MM.1S (cell line): ENCODE measurements at regions not wholly inside any gene's neighbourhood (a gene's known extent, or its start where the extent isn't known, plus 50 kb on each side); places are given as distances from the start of the nearest gene placed in this dataset.

Experiments
- DNase-seq: peaks from one replicate; pipeline ENCODE4 v3.0.0-alpha.2; 2015
- H2AFZ ChIP-seq: fragments of 300-600 bp; sonication (generic); 2 replicates; pipeline ENCODE4 v1.6.0; 2016; ENCODE audit warnings: antibody characterized with exemption, low read length
- H3F3A ChIP-seq: fragments of 300-600 bp; sonication (generic); 2 replicates; pipeline ENCODE4 v1.6.1; 2016; ENCODE audit warnings: mild to moderate bottlenecking, antibody characterized with exemption, low read length, moderate library complexity, mixed read lengths; ENCODE audit not compliant: insufficient read depth
- H3K27ac ChIP-seq: fragments of 300-600 bp; sonication (generic); 2 replicates; pipeline ENCODE4 v1.5.1; 2016; ENCODE audit warnings: mild to moderate bottlenecking, low read length
- H3K27me3 ChIP-seq: fragments of 300-600 bp; sonication (generic); replicated peaks from 2 replicates; pipeline ENCODE4 v1.6.0; 2016; ENCODE audit warnings: low read length; ENCODE audit not compliant: insufficient read depth
- H3K36me3 ChIP-seq: fragments of 300-600 bp; sonication (generic); replicated peaks from 2 replicates; pipeline ENCODE4 v1.6.1; 2016; ENCODE audit warnings: mild to moderate bottlenecking, low read length, mixed read lengths; ENCODE audit not compliant: insufficient read depth
- H3K4me1 ChIP-seq: fragments of 300-600 bp; sonication (generic); 2 replicates; pipeline ENCODE4 v1.6.1; 2016; ENCODE audit warnings: low read length, mixed read lengths
- H3K4me2 ChIP-seq: fragments of 300-600 bp; sonication (generic); 2 replicates; pipeline ENCODE4 v1.6.0; 2016; ENCODE audit warnings: low read depth, low read length
- H3K4me3 ChIP-seq: fragments of 300-600 bp; sonication (generic); 2 replicates; pipeline ENCODE4 v1.5.1; 2016; ENCODE audit warnings: low read length, mixed read lengths
- H3K79me2 ChIP-seq: fragments of 300-600 bp; sonication (generic); 2 replicates; pipeline ENCODE4 v1.6.1; 2016; ENCODE audit warnings: mixed run types, low read length, mixed read lengths
- H3K9ac ChIP-seq: fragments of 300-600 bp; sonication (generic); 2 replicates; pipeline ENCODE4 v1.6.1; 2016; ENCODE audit warnings: low read length, mixed read lengths
- H3K9me2 ChIP-seq: fragments of 300-600 bp; sonication (generic); replicated peaks from 2 replicates; pipeline ENCODE4 v1.6.1; 2016; ENCODE audit warnings: mild to moderate bottlenecking, low read length, mixed read lengths; ENCODE audit not compliant: insufficient read depth
- H3K9me3 ChIP-seq: fragments of 300-600 bp; sonication (generic); replicated peaks from 2 replicates; pipeline ENCODE4 v1.6.1; 2016; ENCODE audit warnings: mild to moderate bottlenecking, low read length, mixed read lengths; ENCODE audit not compliant: insufficient read depth
- H4K20me1 ChIP-seq: fragments of 300-600 bp; sonication (generic); 2 replicates; pipeline ENCODE4 v1.6.1; 2016; ENCODE audit warnings: mild to moderate bottlenecking, low read length, moderate library complexity, mixed read lengths; ENCODE audit not compliant: insufficient read depth
- CTCF ChIP-seq: fragments of 300-600 bp; sonication (generic); IDR thresholded peaks from 2 replicates; pipeline ENCODE4 v1.5.1; 2016; ENCODE audit warnings: antibody characterized with exemption, low read length, mixed read lengths
- EZH2 ChIP-seq: fragments of 300-600 bp; sonication (generic); optimal IDR thresholded peaks from 2 replicates; pipeline ENCODE3; 2017; ENCODE audit warnings: low read depth, mild to moderate bottlenecking, antibody characterized with exemption, low read length, mixed read lengths
- EZH2phosphoT487 ChIP-seq: fragments of 300-600 bp; sonication (generic); IDR thresholded peaks from 2 replicates; pipeline ENCODE4 v1.6.1; 2018; ENCODE audit warnings: antibody characterized with exemption, low read length

GRCh38 chr14:77988970-77989369 is 181.2 kb upstream of the NRXN3 start:
- TF ChIP-seq EZH2 (no peak), CTCF (no peak), EZH2phosphoT487 (no peak)
- Histone ChIP-seq H3K9ac (no peak overlapping the region), H4K20me1 (no peaks in the 10 kb centered on the region), H3K79me2 (no peaks in the 10 kb centered on the region), H3K4me1 (no peaks in the 10 kb centered on the region), H3K27me3 (no peaks in the 10 kb centered on the region), H3F3A (no peaks in the 10 kb centered on the region), H3K9me3 (no peaks in the 10 kb centered on the region), H3K4me3 (no peak overlapping the region), H2AFZ (no peak overlapping the region), H3K9me2 (no peaks in the 10 kb centered on the region), H3K36me3 (no peaks in the 10 kb centered on the region), H3K27ac (no peak overlapping the region), H3K4me2 (no peak overlapping the region)
- no peak for DNase-seq

GRCh38 chr14:77989441-77989991 is 180.7 kb upstream of the NRXN3 start:
- Histone ChIP-seq H3K9me3 (no peaks in the 10 kb centered on the region), H3F3A (no peaks in the 10 kb centered on the region), H2AFZ (no peak overlapping the region), H3K4me3 (no peak overlapping the region), H3K4me2 (no peak overlapping the region), H3K79me2 (no peaks in the 10 kb centered on the region), H3K9me2 (no peaks in the 10 kb centered on the region), H3K36me3 (no peaks in the 10 kb centered on the region), H3K27ac (no peak overlapping the region), H3K9ac (no peak overlapping the region), H4K20me1 (no peaks in the 10 kb centered on the region), H3K4me1 (no peaks in the 10 kb centered on the region), H3K27me3 (no peaks in the 10 kb centered on the region)
- TF ChIP-seq EZH2 (no peak), EZH2phosphoT487 (no peak), CTCF (no peak)
- no peak for DNase-seq

- Histone ChIP-seq H3K27me3 (no peaks in the 10 kb centered on the region), H3K79me2 (no peaks in the 10 kb centered on the region), H3K4me2 (no peak overlapping the region), H3K9ac (no peak overlapping the region), H3K9me2 (no peaks in the 10 kb centered on the region), H2AFZ (no peak overlapping the region), H3K4me3 (no peak overlapping the region), H3K9me3 (no peaks in the 10 kb centered on the region), H3F3A (no peaks in the 10 kb centered on the region), H3K27ac (no peak overlapping the region), H4K20me1 (no peaks in the 10 kb centered on the region), H3K4me1 (no peaks in the 10 kb centered on the region), H3K36me3 (no peaks in the 10 kb centered on the region)
- no peak for DNase-seq
- TF ChIP-seq EZH2phosphoT487 (no peak), EZH2 (no peak), CTCF (no peak)
Observed at GRCh38 chr14:77990337-77990736, 179.8 kb upstream of the NRXN3 start.
